SK-N-SH (cell line): ENCODE measurements at regions not wholly inside any gene's neighbourhood (a gene's known extent, or its start where the extent isn't known, plus 50 kb on each side); places are given as distances from the start of the nearest gene placed in this dataset.
"Not testable (repeated sequence)": the region's sequence is repeated elsewhere in the genome, so short reads cannot be mapped to it uniquely, and the experiment has no call there.

Source experiments
- CTCF ChIA-PET: fragments of 300-600, 350-600 bp; formaldehyde crosslinking; extraction: SDS; loops from one replicate; lab custom pipeline; 2021; lab: Yijun Ruan, JAX
- POLR2A ChIA-PET: fragments of 350-600 bp; sonication (Branson Sonifier 250); formaldehyde crosslinking; extraction: SDS; loops from one replicate; lab custom pipeline; 2020; ENCODE audit warnings: antibody characterized with exemption, inconsistent platforms; lab: Yijun Ruan, JAX
- DNase-seq: peaks from one replicate; pipeline ENCODE4 v3.0.0; 2012
- H2AFZ ChIP-seq: fragments of 200-600 bp; sonication (generic); 2 replicates; pipeline ENCODE4 v1.8.1; 2016; ENCODE audit warnings: antibody characterized with exemption, mild to moderate bottlenecking, low read depth
- H3F3A ChIP-seq: fragments of 200-600 bp; sonication (generic); replicated peaks from 2 replicates; pipeline ENCODE3; 2016; ENCODE audit warnings: antibody characterized with exemption, mild to moderate bottlenecking; ENCODE audit not compliant: insufficient read depth
- H3K27ac ChIP-seq, 2 experiments: fragments of 200-500 bp in 1 of 2; fragments of 200-600 bp in 1 of 2; sonication (Bioruptor generic) in 1 of 2; sonication (generic), shearing (Covaris generic) in 1 of 2; 2 replicates each; pipeline versions ENCODE4 v1.5.1 to v1.6.1; 2014 to 2016; ENCODE audit warnings: low read depth in 2 of 2, inconsistent platforms in 1 of 2, low read length in 1 of 2, mild to moderate bottlenecking in 1 of 2, mixed read lengths in 1 of 2
- H3K27me3 ChIP-seq: fragments of 200-600 bp; sonication (generic), shearing (Covaris generic); 2 replicates; pipeline ENCODE4 v1.6.1; 2016; ENCODE audit warnings: mixed run types; ENCODE audit not compliant: insufficient read depth
- H3K36me3 ChIP-seq, 2 experiments: fragments of 200-500 bp in 1 of 2; fragments of 200-600 bp in 1 of 2; sonication (Bioruptor generic) in 1 of 2; sonication (generic) in 1 of 2; replicated peaks in 1 of 2; 2 replicates each; pipeline versions ENCODE3 to v1.5.1; 2014 to 2016; ENCODE audit warnings: low read length in 1 of 2, mild to moderate bottlenecking in 1 of 2; ENCODE audit not compliant: insufficient read depth in 2 of 2, control insufficient read depth in 1 of 2
- H3K4me1 ChIP-seq, 2 experiments: fragments of 200-500 bp in 1 of 2; fragments of 200-600 bp in 1 of 2; sonication (Bioruptor generic) in 1 of 2; sonication (generic), shearing (Covaris generic) in 1 of 2; 2 replicates each; pipeline versions ENCODE4 v1.5.1 to v1.6.1; 2014 to 2016; ENCODE audit warnings: low read depth in 1 of 2, low read length in 1 of 2, mixed run types in 1 of 2; ENCODE audit not compliant: insufficient read depth in 2 of 2, control insufficient read depth in 1 of 2
- H3K4me2 ChIP-seq: fragments of 200-600 bp; sonication (generic), shearing (Covaris generic); 2 replicates; pipeline ENCODE4 v1.6.1; 2017; ENCODE audit warnings: mixed run types
- H3K4me3 ChIP-seq, 2 experiments: fragments of 200-500 bp in 1 of 2; fragments of 200-600 bp in 1 of 2; sonication (Bioruptor generic) in 1 of 2; sonication (generic), shearing (Covaris generic) in 1 of 2; 2 replicates each; pipeline versions ENCODE4 v1.5.1 to v1.8.1; 2014 to 2016; ENCODE audit warnings: low read depth in 2 of 2, inconsistent platforms in 1 of 2, low read length in 1 of 2, mild to moderate bottlenecking in 1 of 2, mixed read lengths in 1 of 2, moderate library complexity in 1 of 2
- H3K79me2 ChIP-seq: fragments of 200-600 bp; sonication (generic); 2 replicates; pipeline ENCODE4 v1.8.1; 2017; ENCODE audit warnings: mild to moderate bottlenecking; ENCODE audit not compliant: insufficient read depth
- H3K9ac ChIP-seq: fragments of 200-600 bp; sonication (generic); 2 replicates; pipeline ENCODE4 v1.6.1; 2017; ENCODE audit warnings: mixed run types
- H3K9me2 ChIP-seq: fragments of 200-600 bp; sonication (generic); 2 replicates; pipeline ENCODE4 v1.6.1; 2017; ENCODE audit warnings: mixed run types
- H3K9me3 ChIP-seq: fragments of 200-600 bp; sonication (generic); 2 replicates; pipeline ENCODE4 v1.6.1; 2017; ENCODE audit warnings: mixed run types, mild to moderate bottlenecking, moderate library complexity
- H4K20me1 ChIP-seq: fragments of 200-600 bp; sonication (generic); 2 replicates; pipeline ENCODE4 v1.6.1; 2017; ENCODE audit warnings: mild to moderate bottlenecking, mixed run types; ENCODE audit not compliant: insufficient read depth
- FOSL2 ChIP-seq: IDR thresholded peaks from 2 replicates; pipeline ENCODE4 v1.4.0; 2012; ENCODE audit warnings: low read depth, mild to moderate bottlenecking, moderate library complexity, borderline replicate concordance
- FOXJ3 ChIP-seq: sonication (generic); formaldehyde crosslinking; IDR thresholded peaks from 2 replicates; pipeline ENCODE4 v1.5.1; 2020; ENCODE audit warnings: mild to moderate bottlenecking, missing genetic modification reagents
- FOXM1 ChIP-seq: IDR thresholded peaks from 2 replicates; pipeline ENCODE4 v1.4.0; 2012; ENCODE audit warnings: low read depth, mild to moderate bottlenecking
- GATA2 ChIP-seq: sonication (generic); formaldehyde crosslinking; IDR thresholded peaks from 2 replicates; pipeline ENCODE4 v1.5.0; 2020; ENCODE audit warnings: mild to moderate bottlenecking, missing genetic modification reagents
- POLR2AphosphoS5 ChIP-seq: IDR thresholded peaks from 2 replicates; pipeline ENCODE4 v1.6.1; 2012; ENCODE audit warnings: low read depth, low read length
- RAD21 ChIP-seq: IDR thresholded peaks from 2 replicates; pipeline ENCODE4 v1.6.1; 2012; ENCODE audit warnings: mild to moderate bottlenecking, low read length
- RCOR1 ChIP-seq: fragments of 150-350 bp; IDR thresholded peaks from 2 replicates; pipeline ENCODE4 v1.6.1; 2017; ENCODE audit warnings: antibody characterized with exemption, low read length
- RXRA ChIP-seq: IDR thresholded peaks from 2 replicates; pipeline ENCODE4 v1.4.0; 2012; ENCODE audit warnings: low read depth, mild to moderate bottlenecking, borderline replicate concordance
- SIN3A ChIP-seq: IDR thresholded peaks from 2 replicates; pipeline ENCODE4 v1.6.1; 2012; ENCODE audit warnings: low read depth, mild to moderate bottlenecking, low read length, moderate library complexity, borderline replicate concordance
- WGBS: methylation state at CpG from one replicate; pipeline ENCODE4 v1.1.6; 2017; ENCODE audit warnings: low lambda C conversion rate; 5-methylcytosine and 5-hydroxymethylcytosine counted together
- TF ChIP-seq, protein P1 (sequence below): fragments of 150-350 bp; IDR thresholded peaks from 2 replicates; pipeline ENCODE4 v1.6.1; 2017; ENCODE audit warnings: antibody characterized with exemption, low read length, low read depth, borderline replicate concordance
- TF ChIP-seq, protein P2 (sequence below): IDR thresholded peaks from 2 replicates; pipeline ENCODE4 v1.4.0; 2012; ENCODE audit warnings: low read depth, borderline replicate concordance
- TF ChIP-seq, protein P3 (sequence below): IDR thresholded peaks from 2 replicates; pipeline ENCODE4 v1.4.0; 2012; ENCODE audit warnings: low read depth, borderline replicate concordance
- TF ChIP-seq, protein P4 (sequence below): fragments of 150-350 bp; IDR thresholded peaks from 2 replicates; pipeline ENCODE4 v1.6.1; 2016; ENCODE audit warnings: mild to moderate bottlenecking, low read depth, low read length

DNA sequence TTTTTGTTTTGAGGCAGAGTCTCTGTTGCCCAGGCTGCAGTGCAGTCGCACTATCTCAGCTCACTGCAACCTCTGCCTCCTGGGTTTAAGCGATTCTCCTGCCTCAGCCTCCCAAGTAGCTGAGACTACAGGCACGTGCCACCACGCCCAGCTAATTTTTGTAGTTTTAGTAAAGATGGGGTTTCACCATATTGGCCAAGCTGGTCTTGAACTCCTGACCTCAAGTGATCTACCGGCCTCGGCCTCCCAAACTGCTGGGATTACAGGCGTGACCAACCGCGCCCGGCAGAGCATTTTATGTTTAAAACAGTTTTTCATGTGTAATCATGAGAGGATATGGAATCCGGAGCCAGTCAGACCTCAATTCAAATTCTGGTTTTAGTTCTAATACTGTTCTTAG, 94.0 kb upstream of the CHD2 start:
- H3K4me3 ChIP-seq, H2AFZ ChIP-seq, H3K9me3 ChIP-seq, H3K27ac ChIP-seq, POLR2A ChIA-PET, DNase-seq, H3K4me2 ChIP-seq, H3K79me2 ChIP-seq, H3K9ac ChIP-seq, H3K36me3 ChIP-seq, H3K9me2 ChIP-seq, H4K20me1 ChIP-seq, H3K27me3 ChIP-seq: not testable (repeated sequence)
- H3K4me1 ChIP-seq, result peaks cover 0 to 11% of the 10 kb centered on the region in 2 experiments; a peak in 2 of 4 replicates
- peaks cover 45% of the 10 kb centered on the region for H3F3A ChIP-seq
- CTCF ChIA-PET, result interaction anchor here (1.3 to 5.3 kb wide), 2 partner anchors 9 to 112 kb away, joined by 5 to 26 read pairs; no protein-coding TSS in a partner anchor
- 94% methylated on average over 11 of the region's 11 CpGs for WGBS

DNA sequence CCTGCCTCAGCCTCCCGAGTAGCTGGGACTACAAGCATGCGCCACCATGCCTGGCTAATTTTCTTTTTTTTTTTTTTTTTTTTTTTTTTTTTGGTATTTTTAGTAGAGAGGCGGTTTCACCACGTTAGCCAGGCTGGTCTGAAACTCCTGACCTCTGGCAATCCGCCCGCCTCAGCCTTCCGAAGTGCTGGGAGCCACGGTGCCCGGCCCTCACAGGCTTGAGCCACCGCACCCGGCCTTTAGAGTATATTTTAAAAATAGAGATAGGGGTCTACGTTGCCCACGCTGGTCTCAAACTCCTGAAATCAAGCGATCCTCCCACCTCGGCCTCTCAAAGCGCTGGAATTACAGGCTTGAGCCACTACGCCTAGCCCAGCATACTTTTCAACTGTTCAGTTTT, 93.4 kb upstream of the CHD2 start:
- no peak overlapping the region for H2AFZ ChIP-seq
- no peaks in the 10 kb centered on the region for H4K20me1 ChIP-seq
- no peak overlapping the region for H3K4me3 ChIP-seq
- no peak overlapping the region for H3K27ac ChIP-seq
- H3F3A ChIP-seq, result peaks cover 45% of the 10 kb centered on the region
- POLR2A ChIA-PET, result interaction anchor here (0.6 kb wide), 1 partner anchor 107 kb away, joined by 3 read pairs; no protein-coding TSS in a partner anchor
- H3K79me2 ChIP-seq, result no peaks in the 10 kb centered on the region
- H3K36me3 ChIP-seq, result no peaks in the 10 kb centered on the region
- CTCF ChIA-PET, result interaction anchor here (5.3 kb wide), 1 partner anchor 9 kb away, joined by 26 read pairs; no protein-coding TSS in a partner anchor
- no peak overlapping the region for H3K9ac ChIP-seq
- peaks cover 0 to 11% of the 10 kb centered on the region in 2 experiments; a peak in 2 of 4 replicates for H3K4me1 ChIP-seq
- DNase-seq, result no peak
- no peaks in the 10 kb centered on the region for H3K27me3 ChIP-seq
- H3K9me3 ChIP-seq, result no peaks in the 10 kb centered on the region
- WGBS, result 93% methylated on average over 17 of the region's 17 CpGs
- TF ChIP-seq GATA2 (CRISPR knock-in tag) (no peak), FOXM1 (no peak), RCOR1 (no peak), SIN3A (no peak), FOSL2 (no peak), RAD21 (no peak), FOXJ3 (CRISPR knock-in tag) (no peak), POLR2AphosphoS5 (no peak), RXRA (no peak)
- TF ChIP-seq, protein P1, sequence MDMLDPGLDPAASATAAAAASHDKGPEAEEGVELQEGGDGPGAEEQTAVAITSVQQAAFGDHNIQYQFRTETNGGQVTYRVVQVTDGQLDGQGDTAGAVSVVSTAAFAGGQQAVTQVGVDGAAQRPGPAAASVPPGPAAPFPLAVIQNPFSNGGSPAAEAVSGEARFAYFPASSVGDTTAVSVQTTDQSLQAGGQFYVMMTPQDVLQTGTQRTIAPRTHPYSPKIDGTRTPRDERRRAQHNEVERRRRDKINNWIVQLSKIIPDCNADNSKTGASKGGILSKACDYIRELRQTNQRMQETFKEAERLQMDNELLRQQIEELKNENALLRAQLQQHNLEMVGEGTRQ, result no peak
- TF ChIP-seq, protein P2, sequence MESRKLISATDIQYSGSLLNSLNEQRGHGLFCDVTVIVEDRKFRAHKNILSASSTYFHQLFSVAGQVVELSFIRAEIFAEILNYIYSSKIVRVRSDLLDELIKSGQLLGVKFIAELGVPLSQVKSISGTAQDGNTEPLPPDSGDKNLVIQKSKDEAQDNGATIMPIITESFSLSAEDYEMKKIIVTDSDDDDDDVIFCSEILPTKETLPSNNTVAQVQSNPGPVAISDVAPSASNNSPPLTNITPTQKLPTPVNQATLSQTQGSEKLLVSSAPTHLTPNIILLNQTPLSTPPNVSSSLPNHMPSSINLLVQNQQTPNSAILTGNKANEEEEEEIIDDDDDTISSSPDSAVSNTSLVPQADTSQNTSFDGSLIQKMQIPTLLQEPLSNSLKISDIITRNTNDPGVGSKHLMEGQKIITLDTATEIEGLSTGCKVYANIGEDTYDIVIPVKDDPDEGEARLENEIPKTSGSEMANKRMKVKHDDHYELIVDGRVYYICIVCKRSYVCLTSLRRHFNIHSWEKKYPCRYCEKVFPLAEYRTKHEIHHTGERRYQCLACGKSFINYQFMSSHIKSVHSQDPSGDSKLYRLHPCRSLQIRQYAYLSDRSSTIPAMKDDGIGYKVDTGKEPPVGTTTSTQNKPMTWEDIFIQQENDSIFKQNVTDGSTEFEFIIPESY, result no peak
- TF ChIP-seq, protein P3, sequence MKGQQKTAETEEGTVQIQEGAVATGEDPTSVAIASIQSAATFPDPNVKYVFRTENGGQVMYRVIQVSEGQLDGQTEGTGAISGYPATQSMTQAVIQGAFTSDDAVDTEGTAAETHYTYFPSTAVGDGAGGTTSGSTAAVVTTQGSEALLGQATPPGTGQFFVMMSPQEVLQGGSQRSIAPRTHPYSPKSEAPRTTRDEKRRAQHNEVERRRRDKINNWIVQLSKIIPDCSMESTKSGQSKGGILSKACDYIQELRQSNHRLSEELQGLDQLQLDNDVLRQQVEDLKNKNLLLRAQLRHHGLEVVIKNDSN, result no peak
- TF ChIP-seq, protein P4, sequence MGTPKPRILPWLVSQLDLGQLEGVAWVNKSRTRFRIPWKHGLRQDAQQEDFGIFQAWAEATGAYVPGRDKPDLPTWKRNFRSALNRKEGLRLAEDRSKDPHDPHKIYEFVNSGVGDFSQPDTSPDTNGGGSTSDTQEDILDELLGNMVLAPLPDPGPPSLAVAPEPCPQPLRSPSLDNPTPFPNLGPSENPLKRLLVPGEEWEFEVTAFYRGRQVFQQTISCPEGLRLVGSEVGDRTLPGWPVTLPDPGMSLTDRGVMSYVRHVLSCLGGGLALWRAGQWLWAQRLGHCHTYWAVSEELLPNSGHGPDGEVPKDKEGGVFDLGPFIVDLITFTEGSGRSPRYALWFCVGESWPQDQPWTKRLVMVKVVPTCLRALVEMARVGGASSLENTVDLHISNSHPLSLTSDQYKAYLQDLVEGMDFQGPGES, result no peak
- TF ChIP-seq, all 33 proteins: peak for 0
- Histone ChIP-seq H3K9me2 (no peaks in the 10 kb centered on the region), H3K4me2 (no peak overlapping the region)
